OCI-LY1 (cell line): ENCODE measurements at regions not wholly inside any gene's neighbourhood (a gene's known extent, or its start where the extent isn't known, plus 50 kb on each side); places are given as distances from the start of the nearest gene placed in this dataset.

Experiments
- EZH2 ChIP-seq: fragments of 200-600 bp; sonication (generic), shearing (Covaris generic); IDR thresholded peaks from 2 replicates; pipeline ENCODE4 v1.8.0; 2017; ENCODE audit warnings: borderline replicate concordance, mixed run types, mild to moderate bottlenecking, antibody characterized with exemption, low read length, moderate library complexity, mixed read lengths
- TF ChIP-seq, protein P1 (sequence below): fragments of 200-600 bp; sonication (generic), shearing (Covaris generic); IDR thresholded peaks from 2 replicates; pipeline ENCODE4 v1.5.1; 2017; ENCODE audit warnings: mild to moderate bottlenecking, antibody characterized with exemption, low read length, moderate library complexity, mixed read lengths

DNA sequence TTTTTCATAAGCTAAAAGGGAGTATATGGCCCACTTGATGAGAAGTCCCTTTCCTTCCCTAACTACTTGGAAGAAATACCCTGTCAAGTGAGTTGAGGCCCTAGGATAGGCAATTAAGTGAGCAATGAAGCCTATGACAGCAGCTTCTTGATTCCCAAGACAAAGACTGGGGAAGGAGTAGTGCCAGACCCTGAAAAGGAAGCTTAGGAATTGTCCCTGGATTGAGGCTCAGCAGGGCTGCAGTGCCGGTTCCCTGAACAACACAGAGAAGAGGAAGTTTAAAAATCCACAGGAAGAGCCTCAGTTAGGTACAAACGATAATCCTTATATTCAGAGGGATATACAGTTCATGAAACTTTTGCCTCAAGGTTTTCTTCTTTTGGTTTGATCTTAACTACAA, 61.8 kb upstream of the RAD23B start:
- TF ChIP-seq, protein P1, sequence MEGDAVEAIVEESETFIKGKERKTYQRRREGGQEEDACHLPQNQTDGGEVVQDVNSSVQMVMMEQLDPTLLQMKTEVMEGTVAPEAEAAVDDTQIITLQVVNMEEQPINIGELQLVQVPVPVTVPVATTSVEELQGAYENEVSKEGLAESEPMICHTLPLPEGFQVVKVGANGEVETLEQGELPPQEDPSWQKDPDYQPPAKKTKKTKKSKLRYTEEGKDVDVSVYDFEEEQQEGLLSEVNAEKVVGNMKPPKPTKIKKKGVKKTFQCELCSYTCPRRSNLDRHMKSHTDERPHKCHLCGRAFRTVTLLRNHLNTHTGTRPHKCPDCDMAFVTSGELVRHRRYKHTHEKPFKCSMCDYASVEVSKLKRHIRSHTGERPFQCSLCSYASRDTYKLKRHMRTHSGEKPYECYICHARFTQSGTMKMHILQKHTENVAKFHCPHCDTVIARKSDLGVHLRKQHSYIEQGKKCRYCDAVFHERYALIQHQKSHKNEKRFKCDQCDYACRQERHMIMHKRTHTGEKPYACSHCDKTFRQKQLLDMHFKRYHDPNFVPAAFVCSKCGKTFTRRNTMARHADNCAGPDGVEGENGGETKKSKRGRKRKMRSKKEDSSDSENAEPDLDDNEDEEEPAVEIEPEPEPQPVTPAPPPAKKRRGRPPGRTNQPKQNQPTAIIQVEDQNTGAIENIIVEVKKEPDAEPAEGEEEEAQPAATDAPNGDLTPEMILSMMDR: no peak
- TF ChIP-seq EZH2: no peak
